ENCODE measurements at regions not wholly inside any gene's neighbourhood (a gene's known extent, or its start where the extent isn't known, plus 50 kb on each side); places are given as distances from the start of the nearest gene placed in this dataset.

DNA sequence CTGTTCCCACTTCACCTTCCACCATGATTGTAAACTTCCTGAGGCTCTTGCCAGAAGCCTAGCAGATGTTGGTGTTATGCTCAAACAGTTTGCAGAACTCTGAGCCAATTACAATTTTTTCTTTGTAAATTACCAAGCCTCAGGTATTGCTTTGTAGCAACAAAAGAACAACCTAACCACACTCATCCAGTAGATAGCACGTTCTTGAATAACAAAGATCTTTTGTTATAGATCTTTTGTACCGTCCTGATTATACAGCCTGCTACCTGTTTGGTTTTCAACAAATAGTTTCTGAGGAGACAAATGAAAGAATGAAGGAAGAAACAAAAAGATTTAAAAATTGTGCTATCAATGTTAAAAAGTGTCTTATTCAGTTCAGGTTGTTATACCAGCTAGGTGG lies 474.7 kb upstream of the ALCAM start:
- Histone ChIP-seq H3K36me3 (ENCODE audit: insufficient read depth, low read length) (no peaks in the 10 kb centered on the region), H3K27me3 (ENCODE audit: control insufficient read depth in 1 of 2, insufficient read depth in 2 of 2, low read length in 2 of 2) (no peaks in the 10 kb centered on the region), H3K4me3 (ENCODE audit: low read length) (no peak overlapping the region), H3K27ac (ENCODE audit: low read depth in 1 of 2, low read length in 2 of 2) (no peak overlapping the region), H3K9me3 (ENCODE audit: control insufficient read depth in 1 of 2, insufficient read depth in 1 of 2, low read length in 2 of 2) (no peaks in the 10 kb centered on the region), H3K4me1 (ENCODE audit: insufficient read depth, low read length) (no peaks in the 10 kb centered on the region)
- no peaks in the 10 kb centered on the region for H3K27me3 Mint-ChIP-seq
- ChIA-PET CTCF (no interaction called here), POLR2A (no interaction called here)
- intact Hi-C loops (cut with DNase I, micrococcal nuclease) = no loop called here
- H3K27ac Mint-ChIP-seq = no peak overlapping the region
- DNase-seq = no peak
- ATAC-seq (ENCODE audit: poor library complexity) = no peak
- no peaks in the 10 kb centered on the region for H3K36me3 Mint-ChIP-seq (ENCODE audit: low read depth)
- no peak overlapping the region for H3K4me3 Mint-ChIP-seq
- peaks cover 2% of the 10 kb centered on the region for H3K9me3 Mint-ChIP-seq
- no peaks in the 10 kb centered on the region for H3K4me1 Mint-ChIP-seq (ENCODE audit: low read depth)
- TF ChIP-seq, protein P1, sequence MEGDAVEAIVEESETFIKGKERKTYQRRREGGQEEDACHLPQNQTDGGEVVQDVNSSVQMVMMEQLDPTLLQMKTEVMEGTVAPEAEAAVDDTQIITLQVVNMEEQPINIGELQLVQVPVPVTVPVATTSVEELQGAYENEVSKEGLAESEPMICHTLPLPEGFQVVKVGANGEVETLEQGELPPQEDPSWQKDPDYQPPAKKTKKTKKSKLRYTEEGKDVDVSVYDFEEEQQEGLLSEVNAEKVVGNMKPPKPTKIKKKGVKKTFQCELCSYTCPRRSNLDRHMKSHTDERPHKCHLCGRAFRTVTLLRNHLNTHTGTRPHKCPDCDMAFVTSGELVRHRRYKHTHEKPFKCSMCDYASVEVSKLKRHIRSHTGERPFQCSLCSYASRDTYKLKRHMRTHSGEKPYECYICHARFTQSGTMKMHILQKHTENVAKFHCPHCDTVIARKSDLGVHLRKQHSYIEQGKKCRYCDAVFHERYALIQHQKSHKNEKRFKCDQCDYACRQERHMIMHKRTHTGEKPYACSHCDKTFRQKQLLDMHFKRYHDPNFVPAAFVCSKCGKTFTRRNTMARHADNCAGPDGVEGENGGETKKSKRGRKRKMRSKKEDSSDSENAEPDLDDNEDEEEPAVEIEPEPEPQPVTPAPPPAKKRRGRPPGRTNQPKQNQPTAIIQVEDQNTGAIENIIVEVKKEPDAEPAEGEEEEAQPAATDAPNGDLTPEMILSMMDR (IDR thresholded peaks at IDR 0.05) = no peak

GRCh38 chr3:104896624-104897023 lies 470.1 kb upstream of the ALCAM start:
- DNase-seq = no peak
- no peaks in the 10 kb centered on the region for H3K36me3 Mint-ChIP-seq (ENCODE audit: low read depth)
- POLR2A ChIA-PET = no interaction called here

DNA sequence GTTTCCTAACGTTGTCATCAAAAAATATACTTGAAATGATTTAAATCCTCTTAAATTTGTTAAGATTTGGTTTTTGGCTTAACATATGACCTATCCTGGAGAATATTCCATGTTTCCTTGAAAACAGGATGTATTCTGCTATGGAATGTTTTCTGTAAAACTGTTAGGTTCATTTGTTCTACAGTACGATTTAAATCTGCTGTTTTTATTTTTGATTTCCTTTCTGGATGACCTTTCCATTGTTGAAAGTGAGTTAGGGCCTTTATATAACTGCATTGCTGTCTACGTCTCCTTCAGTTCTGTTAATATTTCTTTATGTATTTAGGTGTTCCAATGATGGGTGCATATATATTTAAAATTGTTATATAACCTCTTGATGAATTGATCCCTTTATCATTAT lies 465.3 kb upstream of the ALCAM start:
- no peaks in the 10 kb centered on the region for H3K36me3 Mint-ChIP-seq (ENCODE audit: low read depth)
- CTCF ChIA-PET = no interaction called here
- H3K4me3 Mint-ChIP-seq = no peak overlapping the region
- TF ChIP-seq, protein P1 (IDR thresholded peaks at IDR 0.05) = no peak
- intact Hi-C loops (cut with DNase I, micrococcal nuclease) = no loop called here
- no peaks in the 10 kb centered on the region for H3K4me1 Mint-ChIP-seq (ENCODE audit: low read depth)
- H3K27me3 Mint-ChIP-seq = no peaks in the 10 kb centered on the region
- H3K9me3 ChIP-seq (ENCODE audit: control insufficient read depth in 1 of 2, insufficient read depth in 1 of 2, low read length in 2 of 2) = peaks cover 0 to 15% of the 10 kb centered on the region in 2 experiments
- no peaks in the 10 kb centered on the region for H3K27me3 ChIP-seq (ENCODE audit: control insufficient read depth in 1 of 2, insufficient read depth in 2 of 2, low read length in 2 of 2)
- no peak overlapping the region for H3K4me3 ChIP-seq (ENCODE audit: low read length)
- H3K9me3 Mint-ChIP-seq = peaks cover 7% of the 10 kb centered on the region
- H3K27ac Mint-ChIP-seq = no peak overlapping the region
- no peak for DNase-seq
- no peak overlapping the region for H3K27ac ChIP-seq (ENCODE audit: low read depth in 1 of 2, low read length in 2 of 2)
- POLR2A ChIA-PET = no interaction called here
- H3K4me1 ChIP-seq (ENCODE audit: insufficient read depth, low read length) = no peaks in the 10 kb centered on the region
- no peak for ATAC-seq (ENCODE audit: poor library complexity)
- H3K36me3 ChIP-seq (ENCODE audit: insufficient read depth, low read length) = no peaks in the 10 kb centered on the region

More at GRCh38 chr3:104896624-104897023, 470.1 kb upstream of the ALCAM start:
- intact Hi-C loops (cut with DNase I, micrococcal nuclease) = no loop called here
- Histone ChIP-seq H3K4me1 (ENCODE audit: insufficient read depth, low read length) (no peaks in the 10 kb centered on the region), H3K27ac (ENCODE audit: low read depth in 1 of 2, low read length in 2 of 2) (no peak overlapping the region), H3K4me3 (ENCODE audit: low read length) (no peak overlapping the region), H3K9me3 (ENCODE audit: control insufficient read depth in 1 of 2, insufficient read depth in 1 of 2, low read length in 2 of 2) (no peaks in the 10 kb centered on the region), H3K36me3 (ENCODE audit: insufficient read depth, low read length) (no peaks in the 10 kb centered on the region), H3K27me3 (ENCODE audit: control insufficient read depth in 1 of 2, insufficient read depth in 2 of 2, low read length in 2 of 2) (no peaks in the 10 kb centered on the region)
- CTCF ChIA-PET = no interaction called here
- Mint-ChIP-seq H3K4me1 (ENCODE audit: low read depth) (no peaks in the 10 kb centered on the region), H3K27me3 (no peaks in the 10 kb centered on the region), H3K4me3 (no peak overlapping the region), H3K27ac (no peak overlapping the region), H3K9me3 (peaks cover 3% of the 10 kb centered on the region)
- no peak for ATAC-seq (ENCODE audit: poor library complexity)
- TF ChIP-seq, protein P1 (IDR thresholded peaks at IDR 0.05) = no peak
